ENCODE measurements at regions not wholly inside any gene's neighbourhood (a gene's known extent, or its start where the extent isn't known, plus 50 kb on each side); places are given as distances from the start of the nearest gene placed in this dataset.

GRCh38 chr7:16365177-16365576 lies 56.2 kb downstream of the CRPPA start:
- no peaks in the 10 kb centered on the region for H3K4me1 Mint-ChIP-seq (ENCODE audit: insufficient read depth, unreplicated experiment)

GRCh38 chr7:16359216-16359615 lies 62.1 kb downstream of the CRPPA start:
- no peaks in the 10 kb centered on the region for H3K9me3 Mint-ChIP-seq (ENCODE audit: unreplicated experiment)
- ChIA-PET CTCF (interaction anchor here (1.6 kb wide), 1 partner anchor 13 kb away, joined by 4 read pairs; no protein-coding TSS in a partner anchor), POLR2A (no interaction called here)
- intact Hi-C loops (cut with micrococcal nuclease), result no loop called here
- peaks cover 5% of the 10 kb centered on the region for H3K36me3 Mint-ChIP-seq (ENCODE audit: insufficient read depth, unreplicated experiment)
- H3K27me3 Mint-ChIP-seq (ENCODE audit: insufficient read depth, unreplicated experiment), result no peaks in the 10 kb centered on the region
- no TSS peak for BruUV-seq (replicated peaks)
- no peak for DNase-seq (ENCODE audit: unreplicated experiment)
- TF ChIP-seq CTCF (IDR thresholded peaks at IDR 0.05; ENCODE audit: unreplicated experiment), result no peak
- H3K4me3 Mint-ChIP-seq (ENCODE audit: unreplicated experiment), result no peak overlapping the region
- no peaks in the 10 kb centered on the region for H3K4me1 Mint-ChIP-seq (ENCODE audit: insufficient read depth, unreplicated experiment)
- no peak overlapping the region for H3K27ac Mint-ChIP-seq (ENCODE audit: low read depth, unreplicated experiment)

More at GRCh38 chr7:16365177-16365576, 56.2 kb downstream of the CRPPA start:
- no peaks in the 10 kb centered on the region for H3K27me3 Mint-ChIP-seq (ENCODE audit: insufficient read depth, unreplicated experiment)
- H3K27ac Mint-ChIP-seq (ENCODE audit: low read depth, unreplicated experiment), result no peak overlapping the region
- no TSS peak for BruUV-seq (replicated peaks)
- intact Hi-C loops (cut with micrococcal nuclease), result no loop called here
- no peaks in the 10 kb centered on the region for H3K9me3 Mint-ChIP-seq (ENCODE audit: unreplicated experiment)
- H3K4me3 Mint-ChIP-seq (ENCODE audit: unreplicated experiment), result no peak overlapping the region
- peaks cover 5% of the 10 kb centered on the region for H3K36me3 Mint-ChIP-seq (ENCODE audit: insufficient read depth, unreplicated experiment)
- CTCF ChIA-PET, result no interaction called here
- DNase-seq (ENCODE audit: unreplicated experiment), result no peak
- POLR2A ChIA-PET, result interaction anchor here (1.0 kb wide), 1 partner anchor 198 kb away, joined by 3 read pairs; no protein-coding TSS in a partner anchor
- no peak for TF ChIP-seq CTCF (IDR thresholded peaks at IDR 0.05; ENCODE audit: unreplicated experiment)

- Mint-ChIP-seq H3K9me3 (ENCODE audit: unreplicated experiment) (no peaks in the 10 kb centered on the region), H3K4me1 (ENCODE audit: insufficient read depth, unreplicated experiment) (no peaks in the 10 kb centered on the region), H3K4me3 (ENCODE audit: unreplicated experiment) (no peak overlapping the region), H3K27me3 (ENCODE audit: insufficient read depth, unreplicated experiment) (no peaks in the 10 kb centered on the region), H3K36me3 (ENCODE audit: insufficient read depth, unreplicated experiment) (peaks cover 5% of the 10 kb centered on the region), H3K27ac (ENCODE audit: low read depth, unreplicated experiment) (no peak overlapping the region)
- intact Hi-C loops (cut with micrococcal nuclease), result no loop called here
- TF ChIP-seq CTCF (IDR thresholded peaks at IDR 0.05; ENCODE audit: unreplicated experiment), result no peak
- ChIA-PET CTCF (interaction anchor here (1.6 kb wide), 1 partner anchor 12 kb away, joined by 4 read pairs; no protein-coding TSS in a partner anchor), POLR2A (no interaction called here)
- DNase-seq (ENCODE audit: unreplicated experiment), result no peak
- no TSS peak for BruUV-seq (replicated peaks)
These were observed 63.4 kb downstream of the CRPPA start for GRCh38 chr7:16357921-16358320.

GRCh38 chr7:16357474-16357873 lies 63.9 kb downstream of the CRPPA start:
- Mint-ChIP-seq H3K36me3 (ENCODE audit: insufficient read depth, unreplicated experiment) (peaks cover 5% of the 10 kb centered on the region), H3K9me3 (ENCODE audit: unreplicated experiment) (no peaks in the 10 kb centered on the region), H3K4me1 (ENCODE audit: insufficient read depth, unreplicated experiment) (no peaks in the 10 kb centered on the region), H3K4me3 (ENCODE audit: unreplicated experiment) (no peak overlapping the region), H3K27me3 (ENCODE audit: insufficient read depth, unreplicated experiment) (no peaks in the 10 kb centered on the region), H3K27ac (ENCODE audit: low read depth, unreplicated experiment) (no peak overlapping the region)
- ChIA-PET POLR2A (no interaction called here), CTCF (interaction anchor here (0.6 to 1.6 kb wide), 2 partner anchors 11 to 509 kb away, joined by 3 to 4 read pairs; no protein-coding TSS in a partner anchor)
- intact Hi-C loops (cut with micrococcal nuclease), result no loop called here
- no peak for DNase-seq (ENCODE audit: unreplicated experiment)
- TF ChIP-seq CTCF (IDR thresholded peaks at IDR 0.05; ENCODE audit: unreplicated experiment), result no peak
- BruUV-seq (replicated peaks), result no TSS peak
